IPS-NIHi11 (cell line): ENCODE measurements at regions not wholly inside any gene's neighbourhood (a gene's known extent, or its start where the extent isn't known, plus 50 kb on each side); places are given as distances from the start of the nearest gene placed in this dataset.
"Not testable (repeated sequence)": the region's sequence is repeated elsewhere in the genome, so short reads cannot be mapped to it uniquely, and the experiment has no call there.

Experiments
- DNase-seq: peaks from one replicate; pipeline ENCODE4 v3.0.0; 2012; ENCODE audit warnings: mixed read lengths, low spot score

DNA sequence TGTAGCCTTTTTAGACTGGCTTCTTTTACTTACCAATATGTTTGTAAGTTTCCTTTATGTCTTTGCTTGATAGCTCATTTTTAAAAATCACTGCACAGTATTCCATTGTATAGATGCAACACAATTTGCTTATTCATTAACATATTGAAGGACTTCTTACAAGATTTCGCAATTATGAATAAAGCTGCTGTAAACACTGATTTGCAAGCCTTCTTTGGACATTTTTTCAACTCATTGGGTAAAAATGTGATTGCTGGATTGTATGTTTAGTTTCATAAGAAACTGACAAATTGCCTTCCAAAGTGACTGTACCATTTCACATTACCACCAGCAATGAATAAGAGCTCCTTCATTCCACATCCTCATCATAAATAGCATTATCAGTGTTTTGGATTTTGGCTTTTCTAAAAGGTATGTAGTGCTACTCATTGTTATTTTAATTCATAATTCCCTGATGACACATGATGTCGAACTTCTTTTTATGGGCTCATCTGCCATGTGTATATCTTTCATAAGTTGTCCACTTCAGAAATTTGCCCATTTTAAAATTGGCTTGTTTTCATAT, 80.7 kb downstream of the TFAP2B start:
- DNase-seq: no peak

- no peak for DNase-seq
Measured at GRCh38 chr6:50902260-50902659, 83.6 kb downstream of the TFAP2B start.

DNA sequence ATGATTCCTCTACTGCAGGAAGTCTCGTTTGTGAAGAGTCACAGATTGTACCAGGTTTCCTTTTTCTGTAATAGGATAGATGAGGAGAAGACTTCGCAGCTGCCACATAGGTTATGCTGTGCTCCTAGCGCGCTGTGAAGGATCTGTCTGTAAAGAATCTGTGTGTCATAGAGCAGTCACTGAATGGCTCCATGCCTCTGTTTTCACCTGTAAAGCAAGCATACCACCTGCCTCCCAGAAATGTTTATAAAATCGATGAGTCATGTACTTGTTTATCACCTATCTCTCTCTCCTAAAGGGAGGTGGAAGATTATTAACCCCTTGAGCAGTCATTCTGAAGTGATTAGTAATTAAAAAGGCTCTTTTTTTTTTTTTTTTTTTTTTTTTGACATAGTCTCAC, 86.6 kb downstream of the TFAP2B start:
- no peak for DNase-seq

GRCh38 chr6:50907565-50907964, 88.9 kb downstream of the TFAP2B start:
- no peak for DNase-seq

DNA sequence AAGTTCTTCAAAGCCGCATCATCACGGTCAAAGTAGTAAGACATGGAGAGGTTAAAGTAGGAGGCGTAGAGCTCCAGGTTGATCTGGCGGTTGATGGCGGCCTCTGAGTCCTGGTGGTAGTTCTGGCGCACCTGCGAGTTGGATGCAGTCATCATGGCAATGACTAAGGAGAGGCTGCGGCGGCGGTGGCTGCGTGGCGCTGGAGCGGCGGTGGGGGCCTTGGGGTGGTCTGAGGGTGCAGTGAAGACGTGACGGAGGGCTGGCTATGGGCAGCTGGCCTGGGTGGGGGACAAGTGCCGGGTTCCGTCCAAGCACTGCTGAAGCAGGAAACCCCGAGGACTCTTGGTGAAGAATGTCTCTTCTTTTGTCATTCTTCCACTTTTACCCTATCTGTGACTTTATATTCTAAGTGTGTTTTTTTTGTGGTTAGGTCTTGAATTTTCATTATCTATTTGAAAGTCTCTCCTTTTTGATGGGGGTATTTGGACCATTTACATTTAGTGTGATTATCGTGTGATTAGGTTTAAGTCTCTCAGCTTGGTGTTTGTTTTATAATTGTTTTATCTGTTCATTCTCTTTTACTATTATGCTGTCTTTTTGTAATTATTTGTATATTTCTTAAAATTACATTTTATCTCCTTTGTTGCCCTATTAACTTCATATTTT, 94.6 kb downstream of the TFAP2B start:
- no peak for DNase-seq

DNA sequence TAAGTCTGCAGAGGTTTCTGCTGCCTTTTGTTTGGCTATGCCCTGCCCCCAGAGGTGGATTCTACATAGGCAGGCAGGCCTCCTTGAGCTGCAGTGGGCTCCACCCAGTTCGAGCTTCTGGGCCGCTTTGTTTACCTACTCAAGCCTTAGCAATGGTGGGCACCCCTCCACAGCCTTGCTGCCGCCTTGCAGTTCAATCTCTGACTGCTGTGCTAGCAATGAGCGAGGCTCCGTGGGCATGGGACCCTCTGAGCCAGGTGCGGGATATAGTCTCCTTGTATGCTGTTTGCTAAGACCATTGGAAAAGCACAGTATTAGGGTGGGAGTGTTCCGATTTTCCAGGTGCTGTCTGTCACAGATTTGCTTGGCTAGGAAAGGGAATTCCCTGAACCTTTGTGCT, 102.7 kb downstream of the TFAP2B start:
- not testable (repeated sequence) for DNase-seq

GRCh38 chr6:50921968-50922367, 103.3 kb downstream of the TFAP2B start:
- no peak for DNase-seq

DNA sequence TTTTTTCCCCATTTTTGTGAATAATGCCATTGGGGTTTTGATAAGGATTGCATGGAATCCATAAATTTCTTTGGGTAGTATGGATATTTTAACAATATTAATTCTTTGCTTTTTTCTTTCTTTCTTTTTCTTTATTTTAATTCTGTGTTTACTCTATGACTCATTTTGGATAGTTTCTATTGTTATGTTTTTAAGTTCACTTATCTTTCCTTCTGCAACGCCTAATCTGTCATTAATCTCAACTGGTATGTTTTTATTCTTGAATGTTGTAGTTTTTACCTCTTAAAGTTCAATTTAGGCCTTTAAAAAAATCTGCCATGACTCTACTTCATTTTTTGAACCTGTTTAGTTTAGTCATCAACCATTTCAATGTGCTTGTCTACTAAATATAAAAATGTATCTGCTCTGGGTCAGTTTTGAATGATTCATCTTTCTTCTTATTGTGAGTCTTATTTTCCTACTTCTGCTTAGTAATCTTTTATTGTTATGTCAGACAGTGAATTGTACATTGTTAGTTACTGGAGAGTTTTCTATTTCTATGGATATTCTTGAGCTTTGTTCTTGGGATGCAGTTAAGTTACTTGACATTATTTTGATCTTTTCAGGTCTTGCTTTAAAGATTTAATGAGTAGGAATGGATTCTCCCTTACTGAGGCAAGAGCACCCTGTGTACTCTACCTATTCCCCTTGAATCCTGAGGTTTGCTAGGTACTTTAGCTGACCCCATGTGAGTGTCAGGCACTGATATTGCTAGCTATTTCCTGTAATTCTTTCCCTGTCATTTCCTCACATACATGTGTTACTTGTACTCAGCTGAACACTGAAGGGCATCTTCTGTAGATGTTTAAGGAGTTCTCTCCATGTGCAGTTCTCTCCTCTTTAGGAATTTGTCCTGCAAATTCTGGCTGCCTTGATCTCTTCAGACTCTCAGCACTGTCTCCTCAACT, 104.2 kb downstream of the TFAP2B start:
- DNase-seq: no peak

DNA sequence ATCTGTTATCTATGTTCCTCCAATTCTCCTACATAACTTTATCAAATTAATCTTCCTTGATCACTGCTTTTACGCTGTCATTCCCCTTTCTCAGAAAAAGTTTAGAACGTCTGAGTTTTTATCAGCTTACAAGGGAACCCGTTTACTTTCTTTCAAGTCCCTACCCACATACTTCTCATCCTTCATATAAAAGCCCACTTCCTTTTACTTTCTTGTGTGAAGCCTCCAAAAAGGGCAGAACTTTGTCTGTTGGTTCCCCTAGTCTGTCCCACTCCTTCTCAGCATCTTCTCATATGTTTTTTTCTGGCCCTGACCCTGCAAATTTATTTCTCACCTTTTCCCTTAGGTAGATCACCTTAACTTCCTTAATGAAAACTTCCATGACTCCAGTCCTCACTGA, 106.1 kb downstream of the TFAP2B start:
- no peak for DNase-seq

DNA sequence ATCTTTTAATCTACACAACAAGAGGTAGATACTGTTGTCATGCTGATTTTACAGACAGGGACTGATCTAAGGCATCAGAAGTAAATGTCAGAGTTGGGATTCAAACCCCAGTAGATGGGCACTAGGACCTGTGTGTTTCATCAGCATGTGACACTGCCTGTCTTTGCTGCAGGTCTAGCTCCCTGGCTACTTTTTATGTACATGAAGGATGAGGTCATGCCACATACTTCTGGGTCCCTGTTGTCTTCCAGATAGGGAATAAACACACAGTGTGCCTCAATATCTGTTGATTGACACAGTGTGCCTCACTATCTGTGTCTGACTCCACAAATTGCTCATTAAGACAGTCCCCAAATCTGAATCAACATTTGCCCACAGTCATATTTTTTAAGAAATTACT, 106.9 kb downstream of the TFAP2B start:
- DNase-seq: peak; percentile 13

- DNase-seq: no peak
Measured at GRCh38 chr6:50925981-50926380, 107.3 kb downstream of the TFAP2B start.

GRCh38 chr6:50927800-50928199, 109.1 kb downstream of the TFAP2B start:
- no peak for DNase-seq

DNA sequence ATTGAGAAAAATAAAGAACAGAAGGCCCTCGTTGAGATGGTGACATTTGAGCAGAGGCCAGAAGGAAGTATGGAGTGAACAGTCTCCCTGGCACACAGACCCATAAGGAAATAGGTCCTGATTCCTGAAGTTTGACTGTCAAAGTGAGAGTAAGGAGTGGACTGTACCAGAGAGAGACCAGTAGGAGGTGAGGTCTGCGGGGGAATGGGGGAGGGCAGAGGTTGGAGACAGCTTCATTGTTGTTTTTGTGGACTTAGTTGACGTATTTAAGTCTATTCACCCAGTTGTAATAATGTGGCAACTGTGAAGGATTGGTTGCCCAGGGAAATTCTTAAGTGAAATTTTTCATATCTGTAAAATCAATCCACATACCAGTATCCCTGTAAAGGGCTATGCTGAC, 110.7 kb downstream of the TFAP2B start:
- no peak for DNase-seq

- no peak for DNase-seq
Measured at GRCh38 chr6:50935442-50935841, 116.8 kb downstream of the TFAP2B start.

DNA sequence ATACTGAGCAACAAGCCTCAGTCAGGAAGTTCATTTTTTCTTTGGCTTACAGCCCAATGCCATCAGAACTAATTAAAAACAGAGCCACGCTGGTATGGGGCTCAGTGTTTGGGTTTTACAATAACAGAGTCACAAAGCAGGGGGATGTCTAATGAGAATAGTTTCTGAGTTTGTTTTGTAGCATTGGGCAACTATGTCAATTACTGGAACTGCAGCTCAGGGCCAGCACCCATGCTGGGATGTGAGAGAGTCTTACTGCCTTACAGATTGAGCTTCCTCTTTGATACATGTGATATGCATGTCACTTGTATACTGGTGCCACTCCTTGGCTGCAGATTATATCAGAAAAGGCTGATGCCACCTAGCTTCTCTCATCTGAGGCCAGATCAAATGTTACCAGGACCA, 117.6 kb downstream of the TFAP2B start:
- no peak for DNase-seq

- no peak for DNase-seq
Measured at GRCh38 chr6:50939931-50940330, 121.3 kb downstream of the TFAP2B start.

DNA sequence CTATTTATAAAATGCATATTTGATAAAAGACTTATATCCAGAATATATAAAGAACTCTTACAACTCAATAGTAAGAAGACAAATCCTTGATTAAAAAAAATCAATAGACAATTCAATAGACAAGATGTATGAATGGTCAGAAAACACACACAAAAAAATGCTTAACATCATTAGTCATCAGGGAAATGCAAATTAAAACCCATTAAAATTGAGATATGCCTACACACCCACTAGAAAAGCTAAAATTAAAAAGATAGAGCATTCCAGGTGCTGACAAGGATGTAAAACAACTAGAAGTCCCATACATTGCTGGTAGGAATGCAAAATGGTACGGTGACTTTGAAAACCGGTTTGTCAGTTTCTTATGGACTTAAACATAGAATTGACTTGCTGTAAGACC, 127.1 kb downstream of the TFAP2B start:
- no peak for DNase-seq

DNA sequence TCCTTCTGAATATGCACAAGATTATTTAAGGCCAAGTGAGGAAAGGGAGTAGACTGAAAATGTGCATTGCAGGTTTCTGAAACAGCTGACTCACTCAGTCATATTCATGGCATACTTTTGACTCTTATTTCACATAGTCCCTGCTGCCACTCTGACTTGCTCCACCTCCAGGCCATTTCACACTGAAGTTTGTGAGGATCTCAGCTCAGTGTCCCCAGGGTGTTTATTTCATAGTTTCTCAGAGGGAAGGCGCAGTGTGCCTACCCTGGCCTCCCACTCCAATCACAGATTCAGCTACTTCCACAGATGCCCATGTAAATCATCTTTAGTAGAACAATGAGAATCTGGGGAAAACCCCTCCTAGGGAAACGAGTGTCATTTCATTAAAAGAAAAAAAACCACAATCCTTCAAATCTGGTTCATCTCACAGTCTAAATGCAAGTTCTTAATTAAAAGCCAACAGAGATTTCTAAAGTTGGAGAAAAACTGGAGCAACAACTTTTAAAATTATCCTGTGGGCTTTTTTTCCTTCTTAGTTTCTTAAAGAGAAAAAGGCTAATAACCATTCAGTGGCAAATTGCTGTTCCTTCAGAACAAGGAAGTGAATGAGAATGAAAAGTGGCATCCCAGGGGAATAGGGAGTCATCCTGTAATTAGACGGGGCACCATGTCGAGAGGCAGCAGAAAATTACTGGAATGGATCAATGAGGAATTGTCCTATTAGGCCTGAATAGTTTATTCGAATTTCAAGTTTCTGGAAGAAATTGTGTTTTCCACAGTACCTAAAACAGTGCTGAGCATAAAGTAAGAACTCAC, 133.6 kb downstream of the TFAP2B start:
- DNase-seq: no peak

GRCh38 chr6:50956014-50956413, 137.3 kb downstream of the TFAP2B start:
- no peak for DNase-seq

DNA sequence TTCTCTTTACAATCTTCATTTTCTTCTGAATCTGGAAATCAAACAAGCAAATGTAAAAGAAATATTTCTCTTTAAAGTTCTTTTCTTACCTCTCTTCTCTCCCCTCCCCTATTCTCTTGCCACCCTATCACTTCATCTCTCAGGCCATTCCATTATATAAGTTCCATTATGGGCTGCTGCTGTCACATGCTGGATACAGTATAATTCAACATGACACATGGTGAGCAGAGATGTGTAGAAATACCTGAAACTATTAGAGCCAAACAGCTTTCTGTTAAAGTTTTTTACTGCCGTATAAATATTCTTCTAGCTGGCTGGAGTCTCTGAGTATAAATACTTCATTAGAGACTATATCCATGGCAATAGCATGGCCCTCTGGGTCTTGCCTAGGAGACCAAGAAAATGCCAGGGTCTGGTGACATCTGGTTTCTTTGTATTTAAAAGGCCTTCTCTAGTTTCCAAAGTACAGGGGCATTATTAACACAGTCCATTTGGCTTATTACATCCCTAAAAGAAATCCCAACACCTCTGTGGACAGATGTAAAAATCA, 139.6 kb downstream of the TFAP2B start:
- no peak for DNase-seq

- no peak for DNase-seq
Measured at GRCh38 chr6:50959081-50959641, 140.5 kb downstream of the TFAP2B start.

- no peak for DNase-seq
Measured at GRCh38 chr6:50961611-50962010, 142.9 kb downstream of the TFAP2B start.
